Endothelial cell of umbilical vein (primary cell): ENCODE measurements at regions not wholly inside any gene's neighbourhood (a gene's known extent, or its start where the extent isn't known, plus 50 kb on each side); places are given as distances from the start of the nearest gene placed in this dataset.

Experiments used
- BruUV-seq: library from RNA; stranded (reverse); fragments of 400-500 nt; replicated peaks from 2 replicates; lab custom pipeline; 2021; lab: Mats Ljungman, UMichigan
- CTCF ChIA-PET: fragments of 300-600, 350-600 bp; sonication (Branson Sonifier 250); formaldehyde crosslinking; loops from one replicate; lab custom pipeline; 2021; ENCODE audit warnings: antibody characterized with exemption, inconsistent platforms; lab: Charles Lee
- POLR2A ChIA-PET: fragments of 300-600, 350-600 bp; sonication (Branson Sonifier 250); formaldehyde crosslinking; loops from one replicate; lab custom pipeline; 2021; ENCODE audit warnings: antibody characterized with exemption, inconsistent platforms; lab: Charles Lee
- DNase-seq: peaks from one replicate; pipeline ENCODE4 v3.0.0-alpha.2; 2011; ENCODE audit warnings: low read depth, low spot score
- FAIRE-seq: peaks from 2 replicates; lab custom pipeline; 2011; peaks lifted over from hg19 to GRCh38; lab: Jason Lieb, UNC
- H2AFZ ChIP-seq: 2 replicates; pipeline ENCODE4 v1.6.0; 2012; ENCODE audit warnings: low read depth, low read length, control low read depth, inconsistent platforms
- H3K27ac ChIP-seq: 2 replicates; pipeline ENCODE4 v1.5.1; 2011; ENCODE audit warnings: low read depth, mild to moderate bottlenecking, control low read depth, low read length, moderate library complexity; ENCODE audit not compliant: insufficient read depth
- H3K27me3 ChIP-seq, 2 experiments: 2 replicates each; pipeline versions ENCODE4 v1.6.0 to v1.6.1; 2011; ENCODE audit warnings: low read length in 2 of 2, mixed read lengths in 1 of 2; ENCODE audit not compliant: control insufficient read depth in 2 of 2, insufficient read depth in 2 of 2
- H3K36me3 ChIP-seq, 2 experiments: 2 replicates in 1 of 2; 3 replicates in 1 of 2; pipeline ENCODE4 v1.5.1; 2011; ENCODE audit warnings: low read length in 2 of 2, mild to moderate bottlenecking in 1 of 2, moderate library complexity in 1 of 2; ENCODE audit not compliant: control insufficient read depth in 2 of 2, insufficient read depth in 2 of 2; ENCODE audit errors: extremely low read depth in 1 of 2
- H3K4me1 ChIP-seq: 3 replicates; pipeline ENCODE4 v1.5.1; 2011; ENCODE audit warnings: mild to moderate bottlenecking, low read length; ENCODE audit not compliant: control insufficient read depth, insufficient read depth; ENCODE audit errors: extremely low read depth
- H3K4me2 ChIP-seq: 2 replicates; pipeline ENCODE4 v1.6.1; 2011; ENCODE audit warnings: low read length, control low read depth, mixed read lengths; ENCODE audit not compliant: insufficient read depth
- H3K4me3 ChIP-seq, 3 experiments: fragments of 200-600 bp in 1 of 3; sonication (generic), shearing (Covaris generic) in 1 of 3; replicated peaks in 1 of 3; 2 replicates each; pipeline ENCODE4 v1.5.1; 2011 to 2016; ENCODE audit warnings: control low read depth in 3 of 3, low read length in 3 of 3, mild to moderate bottlenecking in 2 of 3, inconsistent platforms in 1 of 3, low read depth in 1 of 3, moderate library complexity in 1 of 3; ENCODE audit not compliant: insufficient read depth in 1 of 3
- H3K79me2 ChIP-seq: 2 replicates; pipeline ENCODE4 v1.6.0; 2012; ENCODE audit warnings: low read length, inconsistent platforms; ENCODE audit not compliant: control insufficient read depth, insufficient read depth
- H3K9ac ChIP-seq: replicated peaks from 2 replicates; pipeline ENCODE3; 2011; ENCODE audit warnings: low read length, control low read depth; ENCODE audit not compliant: insufficient read depth; ENCODE audit errors: extremely low read depth
- H3K9me1 ChIP-seq: replicated peaks from 3 replicates; pipeline ENCODE4 v1.6.0; 2011; ENCODE audit warnings: mild to moderate bottlenecking, low read length; ENCODE audit not compliant: control insufficient read depth, insufficient read depth; ENCODE audit errors: extremely low read depth
- H3K9me3 ChIP-seq: replicated peaks from 2 replicates; pipeline ENCODE4 v1.5.1; 2012; ENCODE audit warnings: low read length, inconsistent platforms; ENCODE audit not compliant: control insufficient read depth, insufficient read depth
- H4K20me1 ChIP-seq: replicated peaks from 2 replicates; pipeline ENCODE3; 2011; ENCODE audit warnings: mild to moderate bottlenecking, low read length; ENCODE audit not compliant: control insufficient read depth, insufficient read depth; ENCODE audit errors: extremely low read depth
- CTCF ChIP-seq, 2 donors: IDR thresholded peaks; 1 replicate in 1 of 2; 2 replicates in 1 of 2; pipeline ENCODE4 v1.5.1; 2011; ENCODE audit warnings: low read length in 2 of 2, mild to moderate bottlenecking in 2 of 2, moderate library complexity in 2 of 2, control low read depth in 1 of 2, inconsistent platforms in 1 of 2, low read depth in 1 of 2; ENCODE audit not compliant: insufficient read depth in 1 of 2; ENCODE audit errors: extremely low read depth in 1 of 2
- EZH2 ChIP-seq: IDR thresholded peaks from 2 replicates; pipeline ENCODE4 v1.6.1; 2012; ENCODE audit warnings: borderline replicate concordance, low read depth, mild to moderate bottlenecking, moderate library complexity, low read length, inconsistent platforms; ENCODE audit not compliant: severe bottlenecking
- FOS ChIP-seq: IDR thresholded peaks from 2 replicates; pipeline ENCODE4 v1.6.1; 2011; ENCODE audit warnings: mild to moderate bottlenecking, low read length, moderate library complexity, borderline replicate concordance; ENCODE audit not compliant: insufficient read depth
- GATA2 ChIP-seq: IDR thresholded peaks from 2 replicates; pipeline ENCODE4 v1.7.0; 2011; ENCODE audit warnings: low read depth, mild to moderate bottlenecking, moderate library complexity, mixed read lengths, low read length; ENCODE audit not compliant: insufficient read length, insufficient read depth
- JUN ChIP-seq: IDR thresholded peaks from 2 replicates; pipeline ENCODE4 v1.6.1; 2011; ENCODE audit warnings: borderline replicate concordance, low read depth; ENCODE audit not compliant: insufficient read length, insufficient read depth
- MYC ChIP-seq: IDR thresholded peaks from one replicate; pipeline ENCODE4 v1.6.1; 2011; ENCODE audit warnings: mild to moderate bottlenecking, low read depth, low read length
- POLR2A ChIP-seq: IDR thresholded peaks from 2 replicates; pipeline ENCODE4 v1.6.1; 2012; ENCODE audit warnings: low read depth, mild to moderate bottlenecking, control low read depth, low read length
- POLR2AphosphoS5 ChIP-seq: IDR thresholded peaks from 2 replicates; pipeline ENCODE4 v1.6.1; 2012; ENCODE audit warnings: low read depth, mild to moderate bottlenecking, control low read depth, low read length, moderate library complexity; ENCODE audit not compliant: insufficient read depth
- dilution Hi-C: fragments of 300-500 bp; cut with MboI; formaldehyde crosslinking; loops from one replicate; pipeline ENCODE4 v1.15.0; 2019; ENCODE audit warnings: low sequenced_read_pairs; ENCODE audit not compliant: extremely low pct_ligation_motif_present
- intact Hi-C: fragments of 100-400 bp; cut with micrococcal nuclease; formaldehyde crosslinking; loops from one replicate; pipeline ENCODE4 v1.10.0; 2022
- TF ChIP-seq, protein P1 (sequence below): IDR thresholded peaks from 2 replicates; pipeline ENCODE4 v1.6.1; 2011; ENCODE audit not compliant: insufficient read depth, insufficient read length

- FAIRE-seq: no peak
- POLR2A ChIA-PET: no interaction called here
- no peak overlapping the region for H3K4me3 ChIP-seq
- TF ChIP-seq FOS (no peak), JUN (no peak), MYC (no peak)
- no peak overlapping the region for H3K27ac ChIP-seq
- no peaks in the 10 kb centered on the region for H3K4me1 ChIP-seq
- no peaks in the 10 kb centered on the region for H3K79me2 ChIP-seq
- H3K9me1 ChIP-seq: no peaks in the 10 kb centered on the region
- no peak overlapping the region for H3K4me2 ChIP-seq
- no peak overlapping the region for H3K9ac ChIP-seq
- dilution Hi-C loops: no loop called here
- no TSS peak for BruUV-seq
- CTCF ChIA-PET: no interaction called here
- H3K36me3 ChIP-seq: no peaks in the 10 kb centered on the region
- H3K9me3 ChIP-seq: peaks cover 3% of the 10 kb centered on the region
- no peak for DNase-seq
- no peak overlapping the region for H2AFZ ChIP-seq
- H4K20me1 ChIP-seq: no peaks in the 10 kb centered on the region
- H3K27me3 ChIP-seq: no peaks in the 10 kb centered on the region
- intact Hi-C loops: no loop called here
Observed at GRCh38 chr6:165229216-165229615, 80.2 kb downstream of the C6orf118 start.

DNA sequence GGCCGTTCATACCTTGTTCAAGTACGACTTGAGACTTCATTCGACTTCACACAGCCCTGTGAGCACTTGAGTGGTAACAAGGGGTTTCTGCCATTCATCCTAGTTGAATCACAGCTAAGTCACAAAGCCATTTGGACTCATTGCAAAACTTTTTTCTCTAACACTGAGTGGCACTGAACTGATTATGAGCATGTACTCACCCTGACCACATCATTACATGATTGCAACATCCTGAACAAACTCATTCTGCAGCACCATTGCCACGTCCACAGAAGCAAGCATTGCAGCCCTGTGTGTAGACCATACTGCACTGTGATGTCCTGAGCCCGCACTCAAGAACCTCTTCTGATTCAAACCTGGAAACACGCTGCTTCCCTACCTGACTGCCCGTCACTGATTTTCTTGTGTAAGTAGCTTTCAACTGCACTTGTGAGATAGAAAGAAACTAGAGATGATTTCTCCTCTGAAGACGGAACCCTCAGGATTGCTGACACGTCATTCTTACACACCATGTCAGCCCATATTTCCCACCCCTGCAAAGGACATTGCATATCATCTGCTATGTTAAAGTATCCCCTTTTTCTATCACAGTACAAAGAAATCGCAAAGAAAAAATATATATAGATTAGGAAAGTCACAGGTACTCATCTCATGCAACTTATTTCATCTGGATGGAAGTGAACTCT lies 81.6 kb downstream of the C6orf118 start:
- no peak overlapping the region for H3K9ac ChIP-seq

More for the DNA sequence above, 81.6 kb downstream of the C6orf118 start:
- dilution Hi-C loops (no loop called here), intact Hi-C loops (no loop called here)
- H3K9me1 ChIP-seq: no peaks in the 10 kb centered on the region
- no peaks in the 10 kb centered on the region for H3K4me1 ChIP-seq
- TF ChIP-seq POLR2AphosphoS5 (no peak), FOS (no peak), CTCF (IDR thresholded peaks at IDR 0.05; ENCODE audit: extremely low read depth in 1 of 2, insufficient read depth in 1 of 2, low read depth in 1 of 2, low read length in 2 of 2) (no peak), JUN (no peak), GATA2 (no peak), MYC (no peak), POLR2A (no peak), EZH2 (no peak)
- TF ChIP-seq, protein P1, sequence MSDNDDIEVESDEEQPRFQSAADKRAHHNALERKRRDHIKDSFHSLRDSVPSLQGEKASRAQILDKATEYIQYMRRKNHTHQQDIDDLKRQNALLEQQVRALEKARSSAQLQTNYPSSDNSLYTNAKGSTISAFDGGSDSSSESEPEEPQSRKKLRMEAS: no peak
- BruUV-seq: no TSS peak
- H4K20me1 ChIP-seq: no peaks in the 10 kb centered on the region
- H3K4me2 ChIP-seq: no peak overlapping the region
- no peak for DNase-seq
- peaks cover 3% of the 10 kb centered on the region for H3K9me3 ChIP-seq
- CTCF ChIA-PET: no interaction called here
- H2AFZ ChIP-seq: no peak overlapping the region
- H3K27ac ChIP-seq: no peak overlapping the region
- POLR2A ChIA-PET: no interaction called here
- H3K79me2 ChIP-seq: no peaks in the 10 kb centered on the region
- FAIRE-seq: no peak
- no peaks in the 10 kb centered on the region for H3K36me3 ChIP-seq
- H3K4me3 ChIP-seq: no peak overlapping the region
- H3K27me3 ChIP-seq: no peaks in the 10 kb centered on the region
